GM23248 (cell line): ENCODE measurements at regions not wholly inside any gene's neighbourhood (a gene's known extent, or its start where the extent isn't known, plus 50 kb on each side); places are given as distances from the start of the nearest gene placed in this dataset.
A peak's percentile ranks its signal among the peaks of the same experiment; 100 is the strongest.

Source experiments
- DNase-seq: peaks from one replicate; pipeline ENCODE4 v3.0.0-alpha.2; 2015
- H2AFZ ChIP-seq: fragments of 200-600 bp; sonication (generic); 2 replicates; pipeline ENCODE4 v1.6.1; 2016; ENCODE audit warnings: antibody characterized with exemption
- H3F3A ChIP-seq: fragments of 200-600 bp; sonication (generic); 2 replicates; pipeline ENCODE4 v1.6.1; 2016; ENCODE audit warnings: mild to moderate bottlenecking, antibody characterized with exemption, mixed run types; ENCODE audit not compliant: insufficient read depth
- H3K27ac ChIP-seq: fragments of 200-600 bp; sonication (generic); 2 replicates; pipeline ENCODE4 v1.5.1; 2016; ENCODE audit warnings: mild to moderate bottlenecking
- H3K27me3 ChIP-seq: fragments of 200-600 bp; sonication (generic); replicated peaks from 2 replicates; pipeline ENCODE4 v1.6.1; 2016; ENCODE audit warnings: mild to moderate bottlenecking; ENCODE audit not compliant: insufficient read depth
- H3K36me3 ChIP-seq: fragments of 200-600 bp; sonication (generic); 2 replicates; pipeline ENCODE4 v1.6.1; 2016; ENCODE audit warnings: low read depth, mild to moderate bottlenecking
- H3K4me1 ChIP-seq: fragments of 200-600 bp; sonication (generic); 2 replicates; pipeline ENCODE4 v1.6.1; 2016; ENCODE audit warnings: mild to moderate bottlenecking; ENCODE audit not compliant: insufficient read depth
- H3K4me2 ChIP-seq: fragments of 200-600 bp; sonication (generic); one replicate; pipeline ENCODE4 v1.6.1; 2016; ENCODE audit warnings: mild to moderate bottlenecking; ENCODE audit not compliant: unreplicated experiment
- H3K4me3 ChIP-seq: fragments of 200-600 bp; sonication (generic); 2 replicates; pipeline ENCODE4 v1.5.1; 2016; ENCODE audit warnings: mild to moderate bottlenecking
- H3K79me2 ChIP-seq: fragments of 200-600 bp; sonication (generic); 2 replicates; pipeline ENCODE4 v1.6.1; 2016; ENCODE audit warnings: mild to moderate bottlenecking; ENCODE audit not compliant: insufficient read depth
- H3K9ac ChIP-seq: fragments of 200-600 bp; sonication (generic); 2 replicates; pipeline ENCODE4 v1.6.1; 2016; ENCODE audit warnings: mild to moderate bottlenecking
- H3K9me2 ChIP-seq: fragments of 200-600 bp; sonication (generic); 2 replicates; pipeline ENCODE4 v1.6.1; 2016; ENCODE audit warnings: mixed run types, mild to moderate bottlenecking, moderate library complexity; ENCODE audit not compliant: insufficient read depth
- H3K9me3 ChIP-seq: fragments of 200-600 bp; sonication (generic); one replicate; pipeline ENCODE4 v1.6.1; 2017; ENCODE audit warnings: low read depth
- H4K20me1 ChIP-seq: fragments of 200-600 bp; sonication (generic); 2 replicates; pipeline ENCODE4 v1.6.0; 2016; ENCODE audit not compliant: insufficient read depth
- EZH2 ChIP-seq: fragments of 200-600 bp; sonication (generic); IDR thresholded peaks from 2 replicates; pipeline ENCODE4 v1.6.1; 2018; ENCODE audit warnings: antibody characterized with exemption, mild to moderate bottlenecking; ENCODE audit not compliant: insufficient read depth, poor library complexity, severe bottlenecking
- EZH2phosphoT487 ChIP-seq: fragments of 200-600 bp; sonication (generic); IDR thresholded peaks from 2 replicates; pipeline ENCODE4 v1.6.1; 2018; ENCODE audit warnings: antibody characterized with exemption, moderate library complexity, mild to moderate bottlenecking, low read depth; ENCODE audit not compliant: insufficient read depth
- WGBS, 2 experiments: methylation state at CpG; one replicate each; pipeline ENCODE4 v1.1.6; 2015 to 2017; ENCODE audit warnings: low lambda C conversion rate in 2 of 2, low coverage in 1 of 2; ENCODE audit errors: missing lambda C conversion rate in 2 of 2; 5-methylcytosine and 5-hydroxymethylcytosine counted together
- in situ Hi-C: fragments of 300-500 bp; cut with MboI; formaldehyde crosslinking; loops from 2 replicates; pipeline ENCODE4 v1.15.0; 2020

DNA sequence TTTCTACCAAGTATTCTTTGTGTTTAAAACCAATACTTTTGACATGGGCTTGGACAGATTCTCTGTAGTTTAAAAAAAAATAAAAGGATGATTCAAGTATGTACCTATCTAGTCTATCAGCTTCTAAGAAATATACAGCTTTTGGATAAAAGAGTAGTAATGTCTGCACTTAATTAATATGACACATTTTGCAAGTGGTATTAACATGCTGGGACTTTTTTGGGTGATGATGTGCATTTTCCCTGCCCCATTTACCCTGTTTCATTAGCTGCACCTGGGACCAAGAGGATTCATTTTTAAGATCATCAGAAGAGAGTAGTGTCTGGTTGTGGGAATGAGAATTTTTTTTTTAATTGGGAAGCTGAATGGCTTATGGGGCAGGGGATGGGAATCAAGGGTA is 236.2 kb upstream of the KLF14 start:
- no peak overlapping the region for H3K4me2 ChIP-seq
- H3K9ac ChIP-seq = 0 out of 2 replicates have a peak overlapping the region, but pooled peaks have one; percentile 0
- TF ChIP-seq EZH2phosphoT487 (no peak), EZH2 (no peak)
- H3F3A ChIP-seq = peaks cover 37% of the 10 kb centered on the region
- peak overlapping the region; percentile 29 for H3K27ac ChIP-seq
- no peaks in the 10 kb centered on the region for H3K9me2 ChIP-seq
- no peaks in the 10 kb centered on the region for H4K20me1 ChIP-seq
- H3K4me1 ChIP-seq = peaks cover 23% of the 10 kb centered on the region
- H3K4me3 ChIP-seq = no peak overlapping the region
- H3K36me3 ChIP-seq = peaks cover 15% of the 10 kb centered on the region; the same call in 1 of the 2 replicates
- no peak overlapping the region for H2AFZ ChIP-seq
- no peak for DNase-seq
- no peaks in the 10 kb centered on the region for H3K9me3 ChIP-seq
- in situ Hi-C loops = no loop called here
- H3K79me2 ChIP-seq = peaks cover 100% of the 10 kb centered on the region
- no peaks in the 10 kb centered on the region for H3K27me3 ChIP-seq

DNA sequence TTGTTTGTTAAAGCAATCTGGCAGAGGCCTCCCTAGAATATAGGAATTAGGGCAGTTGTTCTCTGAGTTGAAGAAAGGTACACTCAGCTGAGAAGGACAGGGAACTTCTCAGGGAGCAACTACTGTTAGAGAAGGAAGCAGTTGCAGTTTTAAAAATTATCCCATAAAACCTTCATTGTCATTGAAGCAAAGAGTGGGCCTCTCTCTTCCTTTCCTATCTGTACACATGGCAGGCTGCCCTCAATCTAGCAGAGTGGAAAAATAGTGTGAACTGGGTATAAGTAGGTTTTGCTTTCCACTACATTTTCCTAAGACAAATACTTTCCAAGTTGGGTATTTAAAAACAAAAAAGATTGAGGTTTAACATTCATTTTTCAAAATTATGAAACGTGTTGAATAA is 236.7 kb upstream of the KLF14 start:
- H3K9me2 ChIP-seq = no peaks in the 10 kb centered on the region

DNA sequence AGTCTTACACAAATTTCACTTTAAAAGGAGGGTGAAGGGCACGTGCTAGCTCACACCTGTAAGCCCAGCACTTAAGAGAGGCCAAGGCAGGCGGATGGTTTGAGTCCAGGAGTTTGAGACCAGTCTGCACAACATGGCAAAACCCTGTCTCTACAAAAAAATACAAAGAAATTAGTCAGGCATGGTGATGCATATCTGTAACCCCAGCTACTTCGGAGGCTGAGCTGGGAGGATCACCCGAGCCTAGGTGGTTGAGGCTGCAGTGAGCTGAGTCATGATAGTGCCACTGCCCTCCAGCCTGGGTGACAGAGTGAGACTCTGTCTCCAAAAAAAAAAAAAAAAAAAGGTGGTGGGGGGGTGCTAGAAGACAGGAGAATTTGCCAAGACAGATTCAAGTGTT is 237.3 kb upstream of the KLF14 start:
- no peaks in the 10 kb centered on the region for H3K9me2 ChIP-seq
- H3K36me3 ChIP-seq = peaks cover 15% of the 10 kb centered on the region; the same call in 1 of the 2 replicates
- H3K4me2 ChIP-seq = no peak overlapping the region
- no peak overlapping the region for H2AFZ ChIP-seq
- H3K79me2 ChIP-seq = peaks cover 100% of the 10 kb centered on the region
- in situ Hi-C loops = no loop called here
- 88 to 93% methylated on average over 4 of the region's 4 CpGs for WGBS, 2 experiments
- peak overlapping the region; percentile 29 for H3K27ac ChIP-seq
- H3K4me3 ChIP-seq = no peak overlapping the region
- H3K4me1 ChIP-seq = peaks cover 18% of the 10 kb centered on the region
- H3F3A ChIP-seq = peaks cover 37% of the 10 kb centered on the region
- H3K27me3 ChIP-seq = no peaks in the 10 kb centered on the region
- no peaks in the 10 kb centered on the region for H3K9me3 ChIP-seq
- H3K9ac ChIP-seq = 0 out of 2 replicates have a peak overlapping the region, but pooled peaks have one; percentile 0
- DNase-seq = no peak
- H4K20me1 ChIP-seq = no peaks in the 10 kb centered on the region
- TF ChIP-seq EZH2 = no peak
- TF ChIP-seq EZH2phosphoT487 = no peak

More for the DNA sequence above, 236.7 kb upstream of the KLF14 start:
- TF ChIP-seq EZH2phosphoT487 (no peak), EZH2 (no peak)
- H3K27ac ChIP-seq = peak overlapping the region; percentile 29
- no peak overlapping the region for H2AFZ ChIP-seq
- no peak overlapping the region for H3K4me3 ChIP-seq
- H3K4me1 ChIP-seq = peaks cover 23% of the 10 kb centered on the region
- H4K20me1 ChIP-seq = no peaks in the 10 kb centered on the region
- peak; percentile 51 for DNase-seq
- peaks cover 100% of the 10 kb centered on the region for H3K79me2 ChIP-seq
- in situ Hi-C loops = no loop called here
- H3K9ac ChIP-seq = 0 out of 2 replicates have a peak overlapping the region, but pooled peaks have one; percentile 0
- no peaks in the 10 kb centered on the region for H3K27me3 ChIP-seq
- H3K9me3 ChIP-seq = no peaks in the 10 kb centered on the region
- 11 to 26% methylated on average over 1 of the region's 1 CpG for WGBS, 2 experiments
- no peak overlapping the region for H3K4me2 ChIP-seq
- peaks cover 37% of the 10 kb centered on the region for H3F3A ChIP-seq
- peaks cover 15% of the 10 kb centered on the region; the same call in 1 of the 2 replicates for H3K36me3 ChIP-seq

DNA sequence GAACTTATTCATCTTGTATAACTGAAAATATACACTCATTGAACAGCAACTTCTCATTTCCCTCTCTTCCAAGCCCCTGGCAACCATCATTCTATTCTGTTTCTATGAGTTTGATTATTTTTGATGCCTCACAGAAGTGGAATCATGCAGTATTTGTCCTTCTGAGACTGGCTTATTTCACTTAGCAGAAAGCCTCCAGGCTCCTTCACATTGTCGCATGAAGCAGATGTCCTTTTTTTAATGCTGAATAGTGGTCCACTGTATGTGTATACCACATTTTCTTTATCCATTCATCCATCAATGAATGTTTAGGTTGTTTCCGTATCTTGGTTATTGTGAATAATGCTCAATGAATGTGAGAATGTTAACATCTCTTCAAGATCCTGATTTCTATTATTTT is 238.2 kb upstream of the KLF14 start:
- no peak for DNase-seq
- 93 to 94% methylated on average over 2 of the region's 2 CpGs for WGBS, 2 experiments
- in situ Hi-C loops = no loop called here
- H3K27me3 ChIP-seq = no peaks in the 10 kb centered on the region
- H3K36me3 ChIP-seq = peaks cover 13% of the 10 kb centered on the region; the same call in 1 of the 2 replicates
- H3K79me2 ChIP-seq = peaks cover 100% of the 10 kb centered on the region
- H2AFZ ChIP-seq = no peak overlapping the region
- no peaks in the 10 kb centered on the region for H3K9me3 ChIP-seq
- H3K9me2 ChIP-seq = no peaks in the 10 kb centered on the region
- no peaks in the 10 kb centered on the region for H4K20me1 ChIP-seq
- TF ChIP-seq EZH2 (no peak), EZH2phosphoT487 (no peak)
- H3K4me2 ChIP-seq = no peak overlapping the region
- peaks cover 9% of the 10 kb centered on the region; the same call in 1 of the 2 replicates for H3K4me1 ChIP-seq
- H3K27ac ChIP-seq = no peak overlapping the region
- no peak overlapping the region for H3K4me3 ChIP-seq
- no peak overlapping the region for H3K9ac ChIP-seq
- peaks cover 37% of the 10 kb centered on the region for H3F3A ChIP-seq

DNA sequence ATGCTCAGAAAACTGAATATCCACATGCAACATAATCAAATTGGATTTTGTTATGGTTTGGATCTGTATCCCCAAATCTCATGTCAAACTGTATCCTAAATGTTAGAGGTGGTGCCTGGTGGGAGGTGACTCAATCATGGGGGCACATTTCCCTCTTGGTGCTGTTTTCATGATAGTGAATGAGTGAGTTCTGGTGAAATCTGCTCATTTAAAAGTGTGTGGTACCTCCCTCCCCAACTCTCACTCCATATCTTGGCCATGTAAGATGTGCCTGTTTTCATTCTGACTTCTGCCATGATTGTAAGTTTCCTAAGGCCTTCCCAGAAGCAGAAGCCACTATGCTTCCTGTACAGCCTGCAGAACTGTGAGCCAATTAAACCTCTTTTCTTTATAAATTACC is 239.6 kb upstream of the KLF14 start:
- Histone ChIP-seq H4K20me1 (no peaks in the 10 kb centered on the region), H3K27ac (no peak overlapping the region), H3K4me3 (no peak overlapping the region), H3F3A (peaks cover 33% of the 10 kb centered on the region), H3K9me2 (no peaks in the 10 kb centered on the region), H3K79me2 (peaks cover 100% of the 10 kb centered on the region), H3K9ac (no peak overlapping the region), H3K36me3 (peaks cover 9% of the 10 kb centered on the region; the same call in 1 of the 2 replicates), H3K4me2 (no peak overlapping the region), H2AFZ (no peak overlapping the region), H3K27me3 (no peaks in the 10 kb centered on the region), H3K4me1 (peaks cover 10% of the 10 kb centered on the region), H3K9me3 (no peaks in the 10 kb centered on the region)
- no peak for TF ChIP-seq EZH2
- TF ChIP-seq EZH2phosphoT487 = no peak
- no peak for DNase-seq
- in situ Hi-C loops = no loop called here
